ENCODE measurements at regions not wholly inside any gene's neighbourhood (a gene's known extent, or its start where the extent isn't known, plus 50 kb on each side); places are given as distances from the start of the nearest gene placed in this dataset.

DNA sequence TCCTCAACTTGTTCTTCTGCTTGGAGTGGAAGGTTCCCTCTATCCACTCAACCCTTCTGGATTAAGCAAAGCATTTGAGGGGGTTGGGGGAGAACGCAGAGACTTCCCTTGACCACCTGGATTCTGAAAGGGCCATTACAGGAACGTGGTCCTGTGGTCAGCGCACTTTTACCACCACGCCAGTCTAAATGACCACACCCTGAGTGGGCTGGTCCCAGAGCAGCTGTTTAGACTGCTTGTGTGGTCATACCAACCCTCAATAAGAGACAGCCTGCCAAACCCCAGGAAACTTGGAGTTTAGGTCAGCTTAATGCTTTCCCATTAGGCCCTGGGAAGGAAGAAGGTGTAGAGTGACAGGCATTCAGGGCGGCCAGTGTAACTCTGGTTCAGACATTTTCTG is 165.5 kb upstream of the ATP2B1 start:
- TF ChIP-seq, protein P1, sequence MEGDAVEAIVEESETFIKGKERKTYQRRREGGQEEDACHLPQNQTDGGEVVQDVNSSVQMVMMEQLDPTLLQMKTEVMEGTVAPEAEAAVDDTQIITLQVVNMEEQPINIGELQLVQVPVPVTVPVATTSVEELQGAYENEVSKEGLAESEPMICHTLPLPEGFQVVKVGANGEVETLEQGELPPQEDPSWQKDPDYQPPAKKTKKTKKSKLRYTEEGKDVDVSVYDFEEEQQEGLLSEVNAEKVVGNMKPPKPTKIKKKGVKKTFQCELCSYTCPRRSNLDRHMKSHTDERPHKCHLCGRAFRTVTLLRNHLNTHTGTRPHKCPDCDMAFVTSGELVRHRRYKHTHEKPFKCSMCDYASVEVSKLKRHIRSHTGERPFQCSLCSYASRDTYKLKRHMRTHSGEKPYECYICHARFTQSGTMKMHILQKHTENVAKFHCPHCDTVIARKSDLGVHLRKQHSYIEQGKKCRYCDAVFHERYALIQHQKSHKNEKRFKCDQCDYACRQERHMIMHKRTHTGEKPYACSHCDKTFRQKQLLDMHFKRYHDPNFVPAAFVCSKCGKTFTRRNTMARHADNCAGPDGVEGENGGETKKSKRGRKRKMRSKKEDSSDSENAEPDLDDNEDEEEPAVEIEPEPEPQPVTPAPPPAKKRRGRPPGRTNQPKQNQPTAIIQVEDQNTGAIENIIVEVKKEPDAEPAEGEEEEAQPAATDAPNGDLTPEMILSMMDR (IDR thresholded peaks at IDR 0.05): no peak
- TF ChIP-seq POLR2A (IDR thresholded peaks at IDR 0.05): no peak

Data from thyroid gland (tissue), 4 donors.